ENCODE measurements at regions not wholly inside any gene's neighbourhood (a gene's known extent, or its start where the extent isn't known, plus 50 kb on each side); places are given as distances from the start of the nearest gene placed in this dataset.

DNA sequence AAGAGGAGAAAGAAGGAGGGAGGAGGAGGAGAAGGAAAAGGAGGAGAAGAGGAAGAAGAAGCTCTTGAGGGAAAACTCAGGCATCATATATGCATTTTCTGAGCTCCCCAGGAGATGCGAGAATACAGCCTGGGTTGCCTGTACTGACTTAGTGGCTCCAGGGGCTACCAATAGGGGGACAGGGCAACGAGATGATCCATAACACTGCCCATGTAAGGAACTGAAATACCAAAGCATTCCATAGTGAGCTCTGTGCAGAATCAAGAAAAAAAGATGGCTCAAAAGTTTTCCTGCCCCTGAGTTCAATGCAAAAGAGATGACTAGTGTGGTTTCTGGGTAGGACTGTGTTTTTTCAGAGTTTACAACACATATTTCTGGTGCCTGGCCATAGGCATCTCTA is 258.7 kb downstream of the ALDH8A1 start:
- Histone ChIP-seq H3K27ac (replicated peaks in 1 of 4) (no peak overlapping the region), H3K27me3 (no peaks in the 10 kb centered on the region), H3K36me3 (no peaks in the 10 kb centered on the region), H3K4me3 (no peak overlapping the region), H3K4me1 (peaks cover 0 to 8% (median 0%) of the 10 kb centered on the region in 4 donors), H3K9me3 (no peaks in the 10 kb centered on the region)
- TF ChIP-seq POLR2A (IDR thresholded peaks at IDR 0.05; ENCODE audit: low read depth) (no peak), POLR2AphosphoS5 (IDR thresholded peaks at IDR 0.05) (no peak), EP300 (IDR thresholded peaks at IDR 0.05) (no peak)
- TF ChIP-seq, protein P1, sequence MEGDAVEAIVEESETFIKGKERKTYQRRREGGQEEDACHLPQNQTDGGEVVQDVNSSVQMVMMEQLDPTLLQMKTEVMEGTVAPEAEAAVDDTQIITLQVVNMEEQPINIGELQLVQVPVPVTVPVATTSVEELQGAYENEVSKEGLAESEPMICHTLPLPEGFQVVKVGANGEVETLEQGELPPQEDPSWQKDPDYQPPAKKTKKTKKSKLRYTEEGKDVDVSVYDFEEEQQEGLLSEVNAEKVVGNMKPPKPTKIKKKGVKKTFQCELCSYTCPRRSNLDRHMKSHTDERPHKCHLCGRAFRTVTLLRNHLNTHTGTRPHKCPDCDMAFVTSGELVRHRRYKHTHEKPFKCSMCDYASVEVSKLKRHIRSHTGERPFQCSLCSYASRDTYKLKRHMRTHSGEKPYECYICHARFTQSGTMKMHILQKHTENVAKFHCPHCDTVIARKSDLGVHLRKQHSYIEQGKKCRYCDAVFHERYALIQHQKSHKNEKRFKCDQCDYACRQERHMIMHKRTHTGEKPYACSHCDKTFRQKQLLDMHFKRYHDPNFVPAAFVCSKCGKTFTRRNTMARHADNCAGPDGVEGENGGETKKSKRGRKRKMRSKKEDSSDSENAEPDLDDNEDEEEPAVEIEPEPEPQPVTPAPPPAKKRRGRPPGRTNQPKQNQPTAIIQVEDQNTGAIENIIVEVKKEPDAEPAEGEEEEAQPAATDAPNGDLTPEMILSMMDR (IDR thresholded peaks at IDR 0.05): no peak
- DNase-seq (ENCODE audit: extremely low spot score): no peak
- intact Hi-C loops (cut with DNase I): no loop called here
- 70% methylated on average over 2 of the region's 2 CpGs for WGBS

DNA sequence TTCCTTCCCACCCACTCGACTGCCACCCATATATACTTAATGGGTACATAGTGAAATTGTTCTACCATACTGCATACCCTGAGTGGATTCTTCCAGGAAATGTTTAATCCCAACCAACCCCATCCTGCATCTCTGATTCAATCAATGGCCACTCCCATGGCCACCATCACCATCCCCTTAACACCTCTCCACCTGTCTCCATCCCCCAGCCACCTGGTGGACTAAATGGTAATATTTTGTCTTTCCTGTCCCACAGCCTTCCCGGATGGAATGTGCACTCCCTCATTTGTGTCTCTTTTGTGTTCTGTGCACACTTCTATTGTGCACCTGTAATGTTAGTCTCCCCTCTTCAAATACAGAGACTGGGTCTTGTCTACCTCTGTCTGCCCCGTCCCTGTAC is 259.9 kb downstream of the ALDH8A1 start:
- Histone ChIP-seq H3K9me3 (no peaks in the 10 kb centered on the region), H3K4me3 (no peak overlapping the region), H3K4me1 (peaks cover 0 to 8% (median 0%) of the 10 kb centered on the region in 4 donors), H3K36me3 (no peaks in the 10 kb centered on the region), H3K27ac (replicated peaks in 1 of 4) (no peak overlapping the region), H3K27me3 (no peaks in the 10 kb centered on the region)
- no peak for DNase-seq (ENCODE audit: extremely low spot score)
- 98% methylated on average over 3 of the region's 3 CpGs for WGBS
- TF ChIP-seq POLR2A (IDR thresholded peaks at IDR 0.05; ENCODE audit: low read depth): no peak
- no peak for TF ChIP-seq POLR2AphosphoS5 (IDR thresholded peaks at IDR 0.05)
- intact Hi-C loops (cut with DNase I): no loop called here

DNA sequence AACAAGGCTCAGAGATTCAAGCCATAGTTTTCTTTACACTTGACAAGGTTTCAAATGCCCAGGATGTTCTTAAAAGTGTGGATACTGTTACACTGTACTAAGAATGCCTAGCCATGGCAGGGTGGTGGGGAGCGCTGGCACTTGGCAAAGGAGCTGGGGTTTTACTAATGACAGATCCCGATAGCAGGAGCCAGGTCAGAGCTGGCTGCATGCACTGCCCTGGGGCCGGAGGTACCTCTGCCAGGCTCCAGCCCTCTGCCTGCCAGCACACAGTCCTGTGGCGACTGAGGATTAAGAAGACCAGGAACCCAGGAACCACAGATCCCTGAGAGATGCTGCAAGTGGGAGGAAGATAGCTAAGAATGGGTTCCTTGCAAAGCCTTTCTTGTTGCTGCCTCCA is 260.3 kb downstream of the ALDH8A1 start:
- TF ChIP-seq, protein P1 (IDR thresholded peaks at IDR 0.05): no peak
- TF ChIP-seq POLR2AphosphoS5 (IDR thresholded peaks at IDR 0.05): no peak
- no peak for TF ChIP-seq POLR2A (IDR thresholded peaks at IDR 0.05; ENCODE audit: low read depth)
- TF ChIP-seq EP300 (IDR thresholded peaks at IDR 0.05): no peak

DNA sequence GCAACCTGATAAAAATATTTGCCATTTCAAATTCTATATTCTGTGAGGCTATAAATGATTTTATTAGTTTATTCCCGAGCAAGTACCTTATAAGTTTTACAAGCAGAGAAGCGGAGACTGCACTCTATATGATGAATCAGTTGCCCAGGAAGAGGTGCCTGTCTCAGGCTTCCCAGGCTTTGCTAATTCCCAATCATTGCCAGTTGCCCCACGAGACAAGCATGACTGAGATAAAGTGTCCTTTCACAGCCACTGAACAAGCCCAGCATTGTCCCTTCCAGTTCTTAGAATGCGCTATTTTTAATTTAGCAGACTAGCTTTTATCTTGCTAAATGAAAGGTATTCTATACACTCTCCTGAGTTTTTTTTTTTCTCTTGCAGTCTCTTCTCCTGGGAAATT is 260.7 kb downstream of the ALDH8A1 start:
- Histone ChIP-seq H3K36me3 (no peaks in the 10 kb centered on the region), H3K9me3 (no peaks in the 10 kb centered on the region), H3K27ac (replicated peaks in 1 of 4) (no peak overlapping the region), H3K4me1 (peaks cover 0 to 8% (median 0%) of the 10 kb centered on the region in 4 donors), H3K27me3 (no peaks in the 10 kb centered on the region), H3K4me3 (no peak overlapping the region)
- WGBS: 89% methylated on average over 4 of the region's 4 CpGs
- no peak for DNase-seq (ENCODE audit: extremely low spot score)
- TF ChIP-seq, protein P1 (IDR thresholded peaks at IDR 0.05): no peak
- TF ChIP-seq POLR2AphosphoS5 (IDR thresholded peaks at IDR 0.05) (no peak), EP300 (IDR thresholded peaks at IDR 0.05) (no peak), POLR2A (IDR thresholded peaks at IDR 0.05; ENCODE audit: low read depth) (no peak)
- intact Hi-C loops (cut with DNase I): no loop called here

More for the DNA sequence above, 260.3 kb downstream of the ALDH8A1 start:
- no peak overlapping the region for H3K27ac ChIP-seq (replicated peaks in 1 of 4)
- WGBS: 84% methylated on average over 4 of the region's 4 CpGs
- H3K27me3 ChIP-seq: no peaks in the 10 kb centered on the region
- peaks cover 0 to 8% (median 0%) of the 10 kb centered on the region in 4 donors for H3K4me1 ChIP-seq
- H3K9me3 ChIP-seq: no peaks in the 10 kb centered on the region
- no peaks in the 10 kb centered on the region for H3K36me3 ChIP-seq
- no peak for DNase-seq (ENCODE audit: extremely low spot score)
- intact Hi-C loops (cut with DNase I): no loop called here
- H3K4me3 ChIP-seq: no peak overlapping the region

DNA sequence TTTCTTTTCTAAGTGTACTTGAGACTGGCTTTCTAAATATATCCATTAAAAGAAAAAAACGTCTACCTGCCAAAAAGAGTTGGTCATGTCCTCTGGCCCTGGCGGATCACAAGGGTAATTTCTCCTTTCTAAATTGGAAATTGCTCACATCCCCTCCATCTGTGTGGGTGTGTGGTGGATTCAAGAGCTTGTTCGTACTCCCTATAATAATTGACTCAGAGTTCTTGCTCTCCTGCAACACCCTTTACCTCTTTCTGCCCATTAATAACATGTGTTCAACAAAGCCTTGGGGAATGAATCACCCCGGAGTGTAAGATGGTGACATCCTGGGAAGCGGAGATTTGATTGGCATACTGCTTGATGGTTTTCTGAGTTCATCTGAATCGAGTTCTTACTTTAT is 263.8 kb downstream of the ALDH8A1 start:
- Histone ChIP-seq H3K4me1 (peaks cover 0 to 8% (median 0%) of the 10 kb centered on the region in 4 donors), H3K4me3 (no peak overlapping the region), H3K36me3 (no peaks in the 10 kb centered on the region), H3K9me3 (no peaks in the 10 kb centered on the region), H3K27me3 (no peaks in the 10 kb centered on the region), H3K27ac (replicated peaks in 1 of 4) (no peak overlapping the region)
- TF ChIP-seq, protein P1 (IDR thresholded peaks at IDR 0.05): no peak
- TF ChIP-seq EP300 (IDR thresholded peaks at IDR 0.05) (no peak), POLR2AphosphoS5 (IDR thresholded peaks at IDR 0.05) (no peak), POLR2A (IDR thresholded peaks at IDR 0.05; ENCODE audit: low read depth) (no peak)
- intact Hi-C loops (cut with DNase I): no loop called here
- no peak for DNase-seq (ENCODE audit: extremely low spot score)
- 65% methylated on average over 6 of the region's 6 CpGs for WGBS

Data from esophagus muscularis mucosa (tissue), 4 donors.